Activated T-helper 1 cell treated with anti-CD3 and anti-CD28 coated beads, Interleukin-2, amount 50 U/mL, for 16 hours (primary cell): ENCODE measurements at regions not wholly inside any gene's neighbourhood (a gene's known extent, or its start where the extent isn't known, plus 50 kb on each side); places are given as distances from the start of the nearest gene placed in this dataset.
"Not testable (repeated sequence)": the region's sequence is repeated elsewhere in the genome, so short reads cannot be mapped to it uniquely, and the experiment has no call there.

ENCODE experiments used
- DNase-seq, 2 donors: peaks; one replicate each; pipeline ENCODE4 v3.0.0-alpha.2; 2020; ENCODE audit warnings: low read depth in 1 of 2, low spot score in 1 of 2

GRCh38 chr16:65713181-65713808, 591.4 kb upstream of the CDH11 start:
- DNase-seq: no peak

- DNase-seq: no peak
These were observed 588.2 kb upstream of the CDH11 start for GRCh38 chr16:65710107-65710506.

DNA sequence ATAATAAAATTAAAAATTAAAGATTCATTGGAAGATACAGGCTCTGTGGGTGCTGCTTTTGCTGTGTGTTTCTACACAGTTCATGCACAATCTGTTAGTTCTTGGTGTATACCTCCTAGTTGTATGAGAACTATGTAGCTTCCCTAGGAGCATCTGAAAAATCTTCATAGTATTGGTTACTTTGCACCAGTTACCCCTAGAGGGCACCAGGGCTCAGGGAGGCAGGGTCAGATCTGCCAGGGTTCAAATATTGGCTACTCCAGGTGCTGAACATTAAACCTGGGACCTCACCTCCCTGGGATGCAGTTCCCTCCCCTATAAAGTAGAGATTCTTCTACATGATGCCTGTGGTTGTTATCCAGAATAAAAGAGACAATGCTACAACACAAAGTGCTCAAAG, 583.0 kb upstream of the CDH11 start:
- no peak for DNase-seq

DNA sequence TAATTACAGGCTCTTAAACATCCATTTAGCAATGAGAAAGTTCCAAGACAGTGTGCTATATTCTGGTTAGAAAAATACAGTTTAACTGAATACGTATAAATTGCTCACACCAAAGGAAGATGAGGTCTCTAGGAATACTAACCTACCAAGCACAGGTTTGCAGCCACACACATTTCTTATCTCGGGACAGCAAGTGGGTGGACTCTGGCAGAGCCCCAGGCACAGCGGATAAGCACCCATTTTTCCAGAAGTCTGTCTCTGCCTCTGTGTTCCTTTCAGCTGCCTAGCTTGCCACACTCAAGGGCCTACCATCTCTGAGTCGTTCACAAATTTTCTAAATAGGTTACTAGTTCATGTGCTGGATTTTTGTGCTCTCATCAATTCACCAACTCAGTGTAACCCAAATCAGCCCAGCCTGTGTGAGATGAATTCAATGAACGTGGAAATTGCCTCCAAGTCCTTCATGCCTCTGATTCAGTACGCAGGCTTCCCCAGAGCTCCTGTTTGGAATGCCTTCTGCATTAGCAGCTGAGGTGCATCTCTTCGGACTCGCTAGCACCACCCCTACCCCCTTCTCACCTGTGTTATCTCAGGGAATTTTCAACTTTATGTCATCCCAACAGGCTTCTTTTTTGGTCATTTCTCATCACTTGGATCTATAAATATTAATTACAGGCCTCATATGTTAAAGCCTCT, 581.0 kb upstream of the CDH11 start:
- no peak for DNase-seq

DNA sequence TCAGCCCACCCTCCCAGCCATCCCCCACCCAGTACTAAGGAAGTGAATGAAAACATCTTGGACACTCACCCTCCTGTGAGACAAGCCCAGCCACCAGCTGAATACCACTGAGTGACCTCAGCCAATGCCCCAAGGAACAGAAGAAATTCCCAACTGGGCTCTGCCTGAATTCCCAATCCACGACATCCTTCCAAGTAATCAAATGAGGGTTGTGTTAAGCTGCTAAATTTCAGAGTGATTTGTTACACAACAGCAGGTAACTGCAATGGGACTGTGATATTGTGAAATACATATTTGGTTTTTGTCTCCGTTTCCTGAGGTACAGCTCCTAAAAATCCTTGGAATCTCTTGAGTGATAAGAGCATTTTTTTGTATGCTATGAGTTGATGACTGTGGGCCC, 578.7 kb upstream of the CDH11 start:
- no peak for DNase-seq

- no peak for DNase-seq
These were observed 577.0 kb upstream of the CDH11 start for GRCh38 chr16:65698791-65699321.

DNA sequence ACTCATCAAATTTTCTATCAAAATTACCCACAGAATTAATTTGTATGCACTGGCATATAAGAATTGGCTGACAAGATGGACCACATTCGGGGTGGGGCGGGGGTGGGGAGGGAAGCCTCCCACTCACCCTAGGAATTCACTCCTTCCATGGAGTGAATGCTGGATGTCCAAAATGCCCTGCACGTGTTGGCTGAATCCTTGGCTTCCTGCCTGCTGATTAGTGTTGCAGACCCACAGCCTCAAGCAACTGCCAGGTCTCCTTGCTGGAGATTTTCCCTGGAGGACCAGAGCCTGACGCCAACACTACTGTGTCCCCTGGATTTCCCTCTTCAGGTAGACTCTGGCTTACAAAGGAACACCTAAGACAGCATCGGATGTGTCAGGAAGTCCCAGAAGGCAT, 575.7 kb upstream of the CDH11 start:
- DNase-seq: no peak

DNA sequence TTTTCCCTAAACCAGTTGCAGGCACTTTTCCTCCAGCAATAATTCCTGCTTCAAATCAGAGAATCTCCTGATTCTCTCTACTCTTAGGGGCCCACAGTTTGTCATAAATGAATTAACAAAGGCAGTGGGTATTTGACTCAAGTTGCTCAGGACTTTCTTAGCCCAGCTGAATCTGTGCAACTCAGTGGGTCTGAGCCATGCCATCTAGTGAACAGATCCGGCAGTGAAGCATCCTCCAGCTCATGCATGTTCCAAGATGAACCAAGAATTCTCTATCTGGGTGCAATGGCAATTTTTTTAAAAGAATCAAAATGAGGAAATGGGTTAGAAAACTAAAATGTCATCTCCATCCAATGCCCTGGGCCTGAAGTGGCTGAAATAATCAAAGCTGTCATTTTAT, 575.2 kb upstream of the CDH11 start:
- DNase-seq: no peak

- DNase-seq: not testable (repeated sequence)
These were observed 570.0 kb upstream of the CDH11 start for GRCh38 chr16:65691846-65692245.

DNA sequence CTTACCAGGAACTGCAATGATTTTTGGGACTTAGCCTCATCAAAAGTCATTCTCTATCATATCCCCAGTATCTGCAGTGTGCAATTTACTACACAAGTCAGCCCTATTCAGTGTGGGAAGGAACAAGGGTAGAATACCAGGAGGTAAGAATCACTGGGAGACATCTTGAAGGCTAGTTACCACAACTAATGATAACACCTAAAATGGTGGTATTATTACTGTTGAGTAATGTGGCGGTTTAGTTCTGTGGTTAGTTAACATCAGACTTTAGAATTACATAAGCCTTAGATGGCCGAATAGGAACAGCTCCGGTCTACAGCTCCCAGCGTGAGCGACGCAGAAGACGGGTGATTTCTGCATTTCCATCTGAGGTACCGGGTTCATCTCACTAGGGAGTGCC, 567.9 kb upstream of the CDH11 start:
- no peak for DNase-seq

DNA sequence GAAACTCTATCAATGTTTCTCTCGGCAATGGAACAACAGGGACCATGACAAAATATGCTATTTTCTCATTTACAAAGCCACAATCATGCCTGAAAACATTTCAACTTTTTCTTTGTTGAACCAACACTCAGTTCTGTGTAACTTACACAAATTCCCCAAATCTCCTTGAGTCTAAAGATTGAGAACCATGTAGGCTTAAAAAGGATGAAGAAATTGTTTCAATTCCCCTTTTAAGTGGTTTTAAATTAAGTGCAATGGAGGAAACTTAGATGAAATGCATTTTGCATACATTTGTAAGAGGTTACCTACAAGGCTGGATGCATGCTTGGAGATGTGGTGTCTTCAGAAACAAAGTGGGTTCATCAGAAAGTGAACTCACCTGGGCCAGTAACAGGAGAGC, 566.4 kb upstream of the CDH11 start:
- no peak for DNase-seq

DNA sequence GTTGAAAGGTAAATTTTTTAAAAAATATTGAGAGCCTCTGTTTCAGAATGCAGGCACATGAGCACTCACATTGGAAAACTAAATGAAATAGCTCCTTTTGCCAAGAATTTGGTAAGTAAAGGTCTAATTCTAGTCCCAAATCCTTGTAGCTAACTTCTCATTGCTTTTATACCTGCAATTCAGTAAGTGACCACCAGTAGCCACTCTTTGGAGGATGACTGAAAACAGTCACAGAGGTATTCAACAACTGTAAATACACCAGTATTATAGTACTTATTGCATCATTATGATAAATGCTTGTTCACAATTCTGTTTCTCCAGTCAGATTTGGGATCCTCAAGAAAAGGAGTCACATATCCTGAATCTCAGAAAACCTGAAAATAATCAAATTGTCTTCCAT, 562.4 kb upstream of the CDH11 start:
- DNase-seq: no peak

- DNase-seq: no peak
These were observed 559.5 kb upstream of the CDH11 start for GRCh38 chr16:65681406-65681805.

DNA sequence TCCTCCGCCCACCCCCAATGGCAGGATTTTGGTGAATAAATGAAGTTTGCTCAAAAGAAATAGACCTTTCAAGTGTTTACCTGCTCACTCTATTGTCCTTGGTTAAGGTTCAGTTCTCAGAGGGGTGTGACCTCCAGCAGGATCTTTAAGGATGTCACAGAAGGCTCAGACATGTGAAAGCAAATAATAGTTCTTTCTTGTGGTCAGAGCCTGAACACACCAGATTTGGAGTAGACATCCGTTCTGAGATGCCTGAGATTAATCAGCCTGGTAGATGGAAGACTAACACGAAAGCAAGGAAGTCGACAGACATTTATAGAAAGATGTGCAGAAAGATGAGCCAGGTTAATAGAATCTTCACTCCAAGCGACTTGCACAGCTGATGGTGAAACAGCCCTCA, 557.9 kb upstream of the CDH11 start:
- no peak for DNase-seq

- no peak for DNase-seq
These were observed 553.3 kb upstream of the CDH11 start for GRCh38 chr16:65675161-65675560.

GRCh38 chr16:65672960-65673359, 551.1 kb upstream of the CDH11 start:
- no peak for DNase-seq

GRCh38 chr16:65671071-65671470, 549.2 kb upstream of the CDH11 start:
- DNase-seq: no peak

- no peak for DNase-seq
These were observed 546.3 kb upstream of the CDH11 start for GRCh38 chr16:65668064-65668595.

DNA sequence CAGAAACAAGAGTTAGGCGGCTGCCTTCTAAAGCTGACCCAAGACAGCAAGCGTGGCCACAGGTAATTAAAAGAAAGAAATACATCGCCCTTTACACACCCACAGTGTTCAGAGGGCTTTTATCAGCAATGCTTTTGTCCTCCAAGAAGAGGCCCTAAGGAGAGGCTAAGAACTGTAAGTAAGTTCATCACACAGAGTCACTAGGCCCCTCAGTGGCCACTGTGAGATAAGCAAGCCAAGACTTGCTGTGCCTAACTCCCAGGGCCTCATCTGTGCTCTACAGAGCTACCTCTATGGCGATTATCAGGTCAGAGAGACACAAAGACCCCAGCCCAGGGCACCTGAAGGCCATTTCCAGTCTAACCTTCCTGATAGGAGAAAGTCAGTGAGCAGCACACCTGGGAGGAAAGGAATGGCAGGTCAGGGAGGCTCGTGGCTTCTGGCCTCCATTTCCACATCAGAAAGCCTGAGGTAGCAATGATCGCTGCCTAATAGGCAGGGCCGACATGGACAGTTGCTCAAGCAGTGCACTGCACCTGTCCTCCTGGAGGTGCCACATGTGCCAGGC, 545.2 kb upstream of the CDH11 start:
- DNase-seq: no peak

DNA sequence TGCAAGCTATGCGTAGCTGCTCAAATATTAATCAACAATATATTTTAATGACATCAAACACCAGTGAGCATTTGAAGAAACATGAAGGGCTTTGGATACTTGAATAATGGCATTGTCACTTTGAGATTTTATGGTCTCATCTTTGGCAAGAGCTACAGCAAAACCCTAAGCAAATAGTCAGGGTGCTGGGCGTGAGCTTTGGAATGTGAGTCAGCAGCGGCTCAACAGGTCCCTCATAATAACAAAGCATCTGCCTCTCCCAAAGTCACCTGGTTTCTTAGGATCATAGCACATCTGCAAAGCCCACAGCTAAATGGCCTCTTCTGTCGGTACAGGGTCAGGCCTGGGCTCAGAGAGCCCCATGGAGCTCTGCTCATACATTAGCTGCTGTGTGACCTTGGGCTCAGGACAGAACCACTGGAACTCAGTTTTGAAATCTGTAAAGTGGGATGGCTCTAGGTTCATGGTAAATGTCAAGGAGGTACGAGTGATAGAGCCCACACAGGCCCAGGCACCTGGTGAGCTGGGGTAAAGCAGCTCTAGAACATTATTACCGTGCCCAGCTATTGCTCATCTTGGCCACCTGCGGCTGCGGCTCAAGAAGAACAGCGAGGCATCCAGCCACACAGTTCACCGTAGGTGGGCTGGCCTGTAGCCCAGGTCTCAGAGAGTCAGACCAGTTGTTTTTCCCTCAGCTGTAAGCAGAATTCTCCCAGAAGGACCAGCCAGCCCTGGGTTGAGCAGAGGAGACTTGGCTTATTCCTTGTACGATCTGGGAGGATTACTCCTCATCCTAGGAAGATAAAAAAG, 544.5 kb upstream of the CDH11 start:
- no peak for DNase-seq

GRCh38 chr16:65665586-65665985, 543.7 kb upstream of the CDH11 start:
- DNase-seq: no peak
